HEK293 (cell line): ENCODE measurements at regions not wholly inside any gene's neighbourhood (a gene's known extent, or its start where the extent isn't known, plus 50 kb on each side); places are given as distances from the start of the nearest gene placed in this dataset.

Experiments
- CTCF ChIA-PET: fragments of 350-600 bp; formaldehyde crosslinking; extraction: SDS; loops from one replicate; lab custom pipeline; 2021; ENCODE audit warnings: antibody characterized with exemption; lab: Yijun Ruan, JAX
- POLR2A ChIA-PET: fragments of 300-600 bp; formaldehyde crosslinking; extraction: SDS; loops from one replicate; lab custom pipeline; 2020; ENCODE audit warnings: antibody characterized with exemption, inconsistent platforms; lab: Yijun Ruan, JAX
- H3K27ac ChIP-seq: fragments of 200-500 bp; sonication (Bioruptor generic); 2 replicates; pipeline ENCODE4 v1.5.1; 2014; ENCODE audit warnings: low read depth, low read length, control low read depth, inconsistent platforms; ENCODE audit errors: extremely low read depth
- H3K36me3 ChIP-seq, 2 experiments: fragments of 200-500 bp in 1 of 2; sonication (Bioruptor generic) in 1 of 2; 1 replicate in 1 of 2; 2 replicates in 1 of 2; pipeline ENCODE4 v1.5.1; 2014 to 2017; ENCODE audit warnings: inconsistent platforms in 2 of 2, low read length in 2 of 2; ENCODE audit not compliant: control insufficient read depth in 2 of 2, insufficient read depth in 1 of 2
- H3K4me1 ChIP-seq: fragments of 200-500 bp; sonication (Bioruptor generic); 2 replicates; pipeline ENCODE4 v1.5.1; 2014; ENCODE audit warnings: mild to moderate bottlenecking, low read length, inconsistent platforms; ENCODE audit not compliant: control insufficient read depth, insufficient read depth
- H3K4me3 ChIP-seq: 2 replicates; pipeline ENCODE4 v1.5.1; 2011; ENCODE audit warnings: low read depth, mild to moderate bottlenecking, control low read depth, low read length, moderate library complexity
- H3K9me3 ChIP-seq: fragments of 200-500 bp; sonication (Bioruptor generic); 2 replicates; pipeline ENCODE4 v1.5.1; 2014; ENCODE audit warnings: low read depth, low read length, inconsistent platforms; ENCODE audit not compliant: control insufficient read depth, insufficient read depth
- HOXA7 ChIP-seq: sonication (generic); formaldehyde crosslinking; IDR thresholded peaks from 2 replicates; pipeline ENCODE4 v1.8.1; 2022; ENCODE audit warnings: missing genetic modification reagents, borderline replicate concordance
- KLF8 ChIP-seq: fragments of 450-650 bp; formaldehyde crosslinking; IDR thresholded peaks from 2 replicates; pipeline ENCODE4 v1.5.1; 2016; ENCODE audit warnings: missing biosample characterization, missing genetic modification characterization
- SETDB1 ChIP-seq: IDR thresholded peaks from one replicate; pipeline ENCODE4 v1.6.1; 2017; ENCODE audit warnings: mild to moderate bottlenecking, low read length, moderate library complexity, mixed read lengths; ENCODE audit not compliant: insufficient read length
- SP2 ChIP-seq: fragments of 450-650 bp; formaldehyde crosslinking; IDR thresholded peaks from 2 replicates; pipeline ENCODE4 v1.5.1; 2016; ENCODE audit warnings: missing biosample characterization, missing genetic modification characterization
- SP7 ChIP-seq: fragments of 450-650 bp; formaldehyde crosslinking; IDR thresholded peaks from 2 replicates; pipeline ENCODE4 v1.5.1; 2016; ENCODE audit warnings: missing biosample characterization, missing genetic modification characterization
- ZFP3 ChIP-seq: fragments of 450-650 bp; formaldehyde crosslinking; IDR thresholded peaks from 2 replicates; pipeline ENCODE4 v1.5.1; 2016; ENCODE audit warnings: low read depth, missing biosample characterization, missing genetic modification characterization
- ZFP69B ChIP-seq: fragments of 450-650 bp; formaldehyde crosslinking; IDR thresholded peaks from 2 replicates; pipeline ENCODE4 v1.5.1; 2016; ENCODE audit warnings: missing biosample characterization, missing genetic modification characterization
- ZNF140 ChIP-seq: fragments of 450-650 bp; formaldehyde crosslinking; IDR thresholded peaks from 2 replicates; pipeline ENCODE4 v1.5.1; 2016; ENCODE audit warnings: missing biosample characterization, missing genetic modification characterization
- ZNF174 ChIP-seq: fragments of 450-650 bp; formaldehyde crosslinking; IDR thresholded peaks from 2 replicates; pipeline ENCODE4 v1.5.0; 2017; ENCODE audit warnings: missing biosample characterization, mild to moderate bottlenecking, missing genetic modification characterization
- ZNF184 ChIP-seq: fragments of 450-650 bp; IDR thresholded peaks from 2 replicates; pipeline ENCODE4 v1.5.1; 2018; ENCODE audit warnings: missing biosample characterization, mild to moderate bottlenecking, missing genetic modification characterization
- ZNF426 ChIP-seq: fragments of 450-650 bp; formaldehyde crosslinking; IDR thresholded peaks from 2 replicates; pipeline ENCODE4 v1.5.1; 2017; ENCODE audit warnings: missing biosample characterization, missing genetic modification characterization, mild to moderate bottlenecking, inconsistent platforms, moderate library complexity
- ZNF624 ChIP-seq: fragments of 450-650 bp; formaldehyde crosslinking; IDR thresholded peaks from 2 replicates; pipeline ENCODE4 v1.5.1; 2017; ENCODE audit warnings: missing biosample characterization, missing genetic modification characterization
- ZNF626 ChIP-seq: fragments of 450-650 bp; sonication (Bioruptor Pico); formaldehyde crosslinking; IDR thresholded peaks from 2 replicates; pipeline ENCODE4 v1.5.1; 2018; ENCODE audit warnings: missing biosample characterization, missing genetic modification characterization, inconsistent platforms
- TF ChIP-seq, protein P1 (sequence below): fragments of 450-650 bp; IDR thresholded peaks from 2 replicates; pipeline ENCODE4 v1.5.1; 2018; ENCODE audit warnings: missing biosample characterization, mild to moderate bottlenecking, missing genetic modification characterization
- TF ChIP-seq, protein P2 (sequence below): fragments of 450-650 bp; formaldehyde crosslinking; IDR thresholded peaks from 2 replicates; pipeline ENCODE4 v1.5.1; 2016; ENCODE audit warnings: missing biosample characterization, missing genetic modification characterization
- TF ChIP-seq, protein P3 (sequence below): fragments of 450-650 bp; formaldehyde crosslinking; conservative IDR thresholded peaks from 2 replicates; pipeline ENCODE4 v1.5.1; 2016; ENCODE audit warnings: low read depth, missing biosample characterization, missing genetic modification characterization
- TF ChIP-seq, protein P4 (sequence below): fragments of 450-650 bp; formaldehyde crosslinking; IDR thresholded peaks from 2 replicates; pipeline ENCODE4 v1.5.1; 2016; ENCODE audit warnings: missing biosample characterization, missing genetic modification characterization

DNA sequence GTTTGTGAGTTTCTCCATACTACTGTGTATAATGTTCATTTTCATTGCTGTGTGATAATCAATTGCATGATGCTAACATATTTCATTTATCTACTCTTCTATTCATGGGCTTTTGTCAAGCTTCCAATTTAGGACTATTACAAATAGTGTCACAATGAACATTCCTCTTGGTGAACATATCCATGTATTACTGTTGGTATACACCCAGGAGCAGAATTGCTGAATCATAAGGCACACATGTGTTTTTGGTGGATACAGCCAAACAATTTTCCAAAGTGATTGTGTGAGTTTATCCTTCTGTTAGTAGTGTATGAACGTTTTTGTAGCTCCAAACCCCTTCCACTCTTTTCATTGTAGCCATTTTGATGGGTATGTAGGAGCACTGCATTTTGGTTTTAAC lies 101.6 kb upstream of the COPS8 start:
- Histone ChIP-seq H3K4me3 (no peak overlapping the region), H3K27ac (no peak overlapping the region), H3K9me3 (no peaks in the 10 kb centered on the region), H3K4me1 (no peaks in the 10 kb centered on the region), H3K36me3 (no peaks in the 10 kb centered on the region)
- ChIA-PET POLR2A (no interaction called here), CTCF (no interaction called here)
- TF ChIP-seq ZNF184 (tag by site-specific recombination): no peak
- TF ChIP-seq SETDB1: no peak
- TF ChIP-seq ZNF174 (tag by site-specific recombination): no peak
- TF ChIP-seq ZFP69B (tag by site-specific recombination): no peak
- TF ChIP-seq, protein P1, sequence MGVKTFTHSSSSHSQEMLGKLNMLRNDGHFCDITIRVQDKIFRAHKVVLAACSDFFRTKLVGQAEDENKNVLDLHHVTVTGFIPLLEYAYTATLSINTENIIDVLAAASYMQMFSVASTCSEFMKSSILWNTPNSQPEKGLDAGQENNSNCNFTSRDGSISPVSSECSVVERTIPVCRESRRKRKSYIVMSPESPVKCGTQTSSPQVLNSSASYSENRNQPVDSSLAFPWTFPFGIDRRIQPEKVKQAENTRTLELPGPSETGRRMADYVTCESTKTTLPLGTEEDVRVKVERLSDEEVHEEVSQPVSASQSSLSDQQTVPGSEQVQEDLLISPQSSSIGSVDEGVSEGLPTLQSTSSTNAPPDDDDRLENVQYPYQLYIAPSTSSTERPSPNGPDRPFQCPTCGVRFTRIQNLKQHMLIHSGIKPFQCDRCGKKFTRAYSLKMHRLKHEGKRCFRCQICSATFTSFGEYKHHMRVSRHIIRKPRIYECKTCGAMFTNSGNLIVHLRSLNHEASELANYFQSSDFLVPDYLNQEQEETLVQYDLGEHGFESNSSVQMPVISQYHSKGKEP (tag by site-specific recombination): no peak
- peak; percentile 33; the same call in 1 of the 2 replicates for TF ChIP-seq ZNF140 (tag by site-specific recombination)
- TF ChIP-seq, all 188 proteins: peak for 1

DNA sequence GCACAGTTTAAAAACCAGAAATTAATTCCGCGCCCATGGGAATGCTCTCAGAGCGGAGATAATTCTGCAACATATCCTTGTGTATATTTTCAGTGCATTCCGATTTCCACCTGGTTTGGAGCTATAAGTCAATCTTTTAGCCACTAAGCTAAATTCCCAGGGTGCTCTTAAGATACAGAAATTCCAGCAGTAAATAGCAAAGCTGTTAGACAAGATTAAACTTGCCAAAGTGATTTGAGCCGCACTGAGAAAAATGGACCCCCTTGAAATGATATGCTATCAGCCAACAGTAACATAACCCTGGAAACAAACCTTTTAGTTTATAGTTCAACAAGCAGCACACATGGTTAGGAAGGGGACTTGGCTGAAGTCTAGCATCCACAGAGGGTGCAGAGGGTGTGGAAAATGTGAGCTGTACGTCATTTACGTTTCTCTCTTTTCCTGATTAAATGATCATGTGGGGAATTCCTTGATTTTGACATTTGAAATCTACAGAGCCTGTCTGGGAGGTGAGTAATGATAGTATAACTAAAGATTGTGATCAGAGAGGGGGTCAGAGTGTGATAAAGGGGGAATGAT lies 99.8 kb upstream of the COPS8 start:
- ChIA-PET CTCF (no interaction called here), POLR2A (interaction anchor here (1.0 kb wide), 1 partner anchor 86 kb away, joined by 3 read pairs; no protein-coding TSS in a partner anchor)
- TF ChIP-seq ZNF626 (tag by site-specific recombination) (no peak), KLF8 (tag by site-specific recombination) (no peak), ZFP3 (tag by site-specific recombination) (no peak), HOXA7 (CRISPR knock-in tag) (no peak), ZNF624 (tag by site-specific recombination) (no peak)
- TF ChIP-seq, protein P2, sequence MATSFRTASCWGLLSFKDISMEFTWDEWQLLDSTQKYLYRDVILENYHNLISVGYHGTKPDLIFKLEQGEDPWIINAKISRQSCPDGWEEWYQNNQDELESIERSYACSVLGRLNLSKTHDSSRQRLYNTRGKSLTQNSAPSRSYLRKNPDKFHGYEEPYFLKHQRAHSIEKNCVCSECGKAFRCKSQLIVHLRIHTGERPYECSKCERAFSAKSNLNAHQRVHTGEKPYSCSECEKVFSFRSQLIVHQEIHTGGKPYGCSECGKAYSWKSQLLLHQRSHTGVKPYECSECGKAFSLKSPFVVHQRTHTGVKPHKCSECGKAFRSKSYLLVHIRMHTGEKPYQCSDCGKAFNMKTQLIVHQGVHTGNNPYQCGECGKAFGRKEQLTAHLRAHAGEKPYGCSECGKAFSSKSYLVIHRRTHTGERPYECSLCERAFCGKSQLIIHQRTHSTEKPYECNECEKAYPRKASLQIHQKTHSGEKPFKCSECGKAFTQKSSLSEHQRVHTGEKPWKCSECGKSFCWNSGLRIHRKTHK (tag by site-specific recombination): no peak

DNA sequence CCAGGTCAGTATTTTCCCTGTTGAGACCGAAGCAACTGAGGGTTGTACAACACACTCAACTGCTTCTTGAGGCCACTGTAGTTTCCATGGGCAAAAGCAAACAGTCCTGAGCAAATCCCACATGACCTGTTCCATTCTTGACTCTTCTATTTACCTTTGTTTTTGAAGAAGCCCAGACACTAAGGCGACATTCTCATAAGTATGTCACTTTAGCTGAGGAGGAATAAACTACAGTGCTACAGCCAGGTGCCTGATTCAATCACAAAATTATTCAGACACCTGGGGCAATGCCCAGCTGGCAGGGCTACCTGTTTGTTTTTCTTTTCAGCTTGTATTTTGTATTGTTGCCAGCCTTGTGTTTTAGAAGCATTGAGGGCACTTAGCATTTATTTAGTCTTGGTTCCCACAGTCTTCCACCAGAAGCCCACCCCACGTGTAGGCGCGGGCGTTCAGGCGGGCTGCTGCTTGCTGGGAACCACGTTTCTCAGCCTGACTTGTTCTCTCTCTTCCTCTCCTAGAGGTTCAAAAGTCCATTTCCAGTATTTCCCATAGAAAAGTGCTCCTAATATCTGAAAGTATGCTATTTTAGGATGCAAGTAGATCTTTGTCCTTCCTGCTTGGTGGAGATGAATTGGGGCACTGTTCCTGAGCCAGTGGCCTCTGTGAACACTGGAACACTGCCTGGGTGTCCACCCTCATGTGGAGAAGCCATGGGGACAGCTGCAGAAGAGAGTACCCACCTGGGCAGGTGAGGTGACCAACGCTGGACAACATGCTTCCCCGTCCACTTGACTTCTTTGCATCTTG lies 99.0 kb upstream of the COPS8 start:
- ChIA-PET POLR2A (interaction anchor here (1.0 kb wide), 1 partner anchor 87 kb away, joined by 3 read pairs; no protein-coding TSS in a partner anchor), CTCF (no interaction called here)
- H3K4me1 ChIP-seq: no peaks in the 10 kb centered on the region
- H3K4me3 ChIP-seq: no peak overlapping the region
- no peaks in the 10 kb centered on the region for H3K36me3 ChIP-seq
- H3K27ac ChIP-seq: no peak overlapping the region
- no peak for TF ChIP-seq ZNF426 (tag by site-specific recombination)
- TF ChIP-seq, all 188 proteins: peak for 0
- H3K9me3 ChIP-seq: no peaks in the 10 kb centered on the region

More for the DNA sequence above, 99.8 kb upstream of the COPS8 start:
- Histone ChIP-seq H3K36me3 (no peaks in the 10 kb centered on the region), H3K4me3 (no peak overlapping the region), H3K27ac (no peak overlapping the region), H3K9me3 (no peaks in the 10 kb centered on the region), H3K4me1 (no peaks in the 10 kb centered on the region)

DNA sequence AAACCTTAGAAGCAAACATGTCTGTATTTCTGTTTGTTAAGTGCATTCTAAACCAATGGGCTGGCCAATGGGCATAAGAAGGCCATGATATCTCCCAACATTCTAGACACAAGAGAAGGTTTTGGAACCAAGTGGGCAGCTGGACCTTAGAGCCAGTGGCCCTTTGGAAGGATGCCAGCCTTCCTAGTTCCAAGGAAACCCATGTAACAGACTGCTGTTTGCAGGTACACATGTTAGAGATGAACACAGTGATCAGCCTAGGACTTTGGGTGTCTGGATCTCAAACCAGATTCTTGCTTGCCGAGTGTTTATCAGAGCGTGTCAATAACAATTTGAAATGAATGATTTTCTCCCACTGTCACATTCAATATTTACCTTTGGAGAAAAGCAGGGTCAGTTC lies 97.5 kb upstream of the COPS8 start:
- Histone ChIP-seq H3K9me3 (no peaks in the 10 kb centered on the region), H3K27ac (no peak overlapping the region), H3K36me3 (no peaks in the 10 kb centered on the region), H3K4me3 (no peak overlapping the region), H3K4me1 (no peaks in the 10 kb centered on the region)
- POLR2A ChIA-PET: no interaction called here
- CTCF ChIA-PET: no interaction called here
- TF ChIP-seq SP2 (tag by site-specific recombination): no peak
- TF ChIP-seq, protein P3, sequence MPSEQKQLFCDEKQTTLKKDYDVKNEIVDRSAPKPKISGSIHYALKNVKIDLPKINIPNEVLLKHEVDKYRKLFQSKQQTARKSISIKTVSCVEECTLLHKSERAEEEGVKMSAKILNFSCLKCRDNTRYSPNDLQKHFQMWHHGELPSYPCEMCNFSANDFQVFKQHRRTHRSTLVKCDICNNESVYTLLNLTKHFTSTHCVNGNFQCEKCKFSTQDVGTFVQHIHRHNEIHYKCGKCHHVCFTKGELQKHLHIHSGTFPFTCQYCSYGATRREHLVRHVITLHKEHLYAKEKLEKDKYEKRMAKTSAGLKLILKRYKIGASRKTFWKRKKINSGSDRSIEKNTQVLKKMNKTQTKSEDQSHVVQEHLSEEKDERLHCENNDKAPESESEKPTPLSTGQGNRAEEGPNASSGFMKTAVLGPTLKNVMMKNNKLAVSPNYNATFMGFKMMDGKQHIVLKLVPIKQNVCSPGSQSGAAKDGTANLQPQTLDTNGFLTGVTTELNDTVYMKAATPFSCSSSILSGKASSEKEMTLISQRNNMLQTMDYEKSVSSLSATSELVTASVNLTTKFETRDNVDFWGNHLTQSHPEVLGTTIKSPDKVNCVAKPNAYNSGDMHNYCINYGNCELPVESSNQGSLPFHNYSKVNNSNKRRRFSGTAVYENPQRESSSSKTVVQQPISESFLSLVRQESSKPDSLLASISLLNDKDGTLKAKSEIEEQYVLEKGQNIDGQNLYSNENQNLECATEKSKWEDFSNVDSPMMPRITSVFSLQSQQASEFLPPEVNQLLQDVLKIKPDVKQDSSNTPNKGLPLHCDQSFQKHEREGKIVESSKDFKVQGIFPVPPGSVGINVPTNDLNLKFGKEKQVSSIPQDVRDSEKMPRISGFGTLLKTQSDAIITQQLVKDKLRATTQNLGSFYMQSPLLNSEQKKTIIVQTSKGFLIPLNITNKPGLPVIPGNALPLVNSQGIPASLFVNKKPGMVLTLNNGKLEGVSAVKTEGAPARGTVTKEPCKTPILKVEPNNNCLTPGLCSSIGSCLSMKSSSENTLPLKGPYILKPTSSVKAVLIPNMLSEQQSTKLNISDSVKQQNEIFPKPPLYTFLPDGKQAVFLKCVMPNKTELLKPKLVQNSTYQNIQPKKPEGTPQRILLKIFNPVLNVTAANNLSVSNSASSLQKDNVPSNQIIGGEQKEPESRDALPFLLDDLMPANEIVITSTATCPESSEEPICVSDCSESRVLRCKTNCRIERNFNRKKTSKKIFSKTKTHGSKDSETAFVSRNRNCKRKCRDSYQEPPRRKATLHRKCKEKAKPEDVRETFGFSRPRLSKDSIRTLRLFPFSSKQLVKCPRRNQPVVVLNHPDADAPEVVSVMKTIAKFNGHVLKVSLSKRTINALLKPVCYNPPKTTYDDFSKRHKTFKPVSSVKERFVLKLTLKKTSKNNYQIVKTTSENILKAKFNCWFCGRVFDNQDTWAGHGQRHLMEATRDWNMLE (tag by site-specific recombination): no peak
- TF ChIP-seq SP7 (tag by site-specific recombination): no peak
- TF ChIP-seq, protein P4, sequence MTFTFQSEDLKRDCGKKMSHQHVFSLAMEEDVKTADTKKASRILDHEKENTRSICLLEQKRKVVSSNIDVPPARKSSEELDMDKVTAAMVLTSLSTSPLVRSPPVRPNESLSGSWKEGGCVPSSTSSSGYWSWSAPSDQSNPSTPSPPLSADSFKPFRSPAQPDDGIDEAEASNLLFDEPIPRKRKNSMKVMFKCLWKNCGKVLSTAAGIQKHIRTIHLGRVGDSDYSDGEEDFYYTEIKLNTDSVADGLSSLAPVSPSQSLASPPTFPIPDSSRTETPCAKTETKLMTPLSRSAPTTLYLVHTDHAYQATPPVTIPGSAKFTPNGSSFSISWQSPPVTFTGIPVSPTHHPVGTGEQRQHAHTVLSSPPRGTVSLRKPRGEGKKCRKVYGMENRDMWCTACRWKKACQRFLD (tag by site-specific recombination): no peak
